Testis (tissue), 2 donors: ENCODE measurements at regions not wholly inside any gene's neighbourhood (a gene's known extent, or its start where the extent isn't known, plus 50 kb on each side); places are given as distances from the start of the nearest gene placed in this dataset.

Source experiments
- DNase-seq: peaks from one replicate; pipeline ENCODE4 v3.0.0-alpha.2; 2019
- H3K27ac ChIP-seq, 2 donors: fragments of 200-600 bp; sonication (generic); one replicate each; pipeline ENCODE4 v1.5.1; 2019
- H3K27me3 ChIP-seq: fragments of 200-600 bp; sonication (generic); one replicate; pipeline ENCODE4 v1.5.1; 2019
- H3K36me3 ChIP-seq: fragments of 200-600 bp; sonication (generic); one replicate; pipeline ENCODE4 v1.5.1; 2017; ENCODE audit warnings: low read depth; ENCODE audit errors: missing control alignments
- H3K4me1 ChIP-seq: fragments of 200-600 bp; sonication (generic); one replicate; pipeline ENCODE4 v1.5.1; 2019
- H3K4me3 ChIP-seq, 2 donors: fragments of 200-600 bp; sonication (generic); one replicate each; pipeline ENCODE4 v1.5.1; 2017 to 2019
- H3K9me3 ChIP-seq: fragments of 200-600 bp; sonication (generic); one replicate; pipeline ENCODE4 v1.5.1; 2017
- POLR2A ChIP-seq: fragments of 450-650 bp; IDR thresholded peaks from one replicate; pipeline ENCODE4 v1.6.1; 2017; ENCODE audit warnings: antibody characterized with exemption, mild to moderate bottlenecking, moderate library complexity
- WGBS, 2 donors: methylation state at CpG; one replicate each; pipeline ENCODE4 v1.1.5; 2018; 5-methylcytosine and 5-hydroxymethylcytosine counted together
- intact Hi-C: fragments of 100-400 bp; cut with DNase I; formaldehyde crosslinking; loops from one replicate; pipeline ENCODE4 v1.15.1; 2023; ENCODE audit warnings: low total_unique reads
- TF ChIP-seq, protein P1 (sequence below), 3 experiments: fragments of 450-650 bp in 2 of 3; fragments of 200-600 bp in 1 of 3; sonication (generic) in 1 of 3; IDR thresholded peaks; one replicate each; pipeline ENCODE4 v1.5.1; 2016 to 2019; ENCODE audit warnings: antibody characterized with exemption in 3 of 3, mild to moderate bottlenecking in 2 of 3, moderate library complexity in 1 of 3

DNA sequence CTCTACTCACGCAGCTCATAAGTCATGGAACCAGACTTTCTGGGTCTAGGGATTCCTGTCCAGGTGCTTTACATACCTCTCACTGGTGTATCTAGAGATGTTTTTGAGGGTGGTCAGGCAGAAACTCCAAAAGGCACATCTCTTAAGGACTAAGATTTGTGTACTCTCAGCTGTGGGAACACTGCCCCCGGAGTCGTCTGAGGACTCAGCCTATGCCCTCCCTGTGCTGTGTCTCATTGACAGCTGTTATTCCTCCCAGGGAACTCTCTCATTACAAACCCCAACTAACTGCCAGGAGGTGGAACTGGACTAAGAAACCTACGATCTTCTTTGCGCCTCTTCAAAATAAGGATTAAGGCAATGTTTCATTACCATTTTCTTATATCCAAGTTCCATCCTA is 293.9 kb upstream of the DLGAP1 start:
- Histone ChIP-seq H3K9me3 (no peaks in the 10 kb centered on the region), H3K27ac (no peak overlapping the region), H3K27me3 (no peaks in the 10 kb centered on the region), H3K4me3 (no peak overlapping the region), H3K36me3 (no peaks in the 10 kb centered on the region), H3K4me1 (no peaks in the 10 kb centered on the region)
- intact Hi-C loops = no loop called here
- TF ChIP-seq, protein P1, sequence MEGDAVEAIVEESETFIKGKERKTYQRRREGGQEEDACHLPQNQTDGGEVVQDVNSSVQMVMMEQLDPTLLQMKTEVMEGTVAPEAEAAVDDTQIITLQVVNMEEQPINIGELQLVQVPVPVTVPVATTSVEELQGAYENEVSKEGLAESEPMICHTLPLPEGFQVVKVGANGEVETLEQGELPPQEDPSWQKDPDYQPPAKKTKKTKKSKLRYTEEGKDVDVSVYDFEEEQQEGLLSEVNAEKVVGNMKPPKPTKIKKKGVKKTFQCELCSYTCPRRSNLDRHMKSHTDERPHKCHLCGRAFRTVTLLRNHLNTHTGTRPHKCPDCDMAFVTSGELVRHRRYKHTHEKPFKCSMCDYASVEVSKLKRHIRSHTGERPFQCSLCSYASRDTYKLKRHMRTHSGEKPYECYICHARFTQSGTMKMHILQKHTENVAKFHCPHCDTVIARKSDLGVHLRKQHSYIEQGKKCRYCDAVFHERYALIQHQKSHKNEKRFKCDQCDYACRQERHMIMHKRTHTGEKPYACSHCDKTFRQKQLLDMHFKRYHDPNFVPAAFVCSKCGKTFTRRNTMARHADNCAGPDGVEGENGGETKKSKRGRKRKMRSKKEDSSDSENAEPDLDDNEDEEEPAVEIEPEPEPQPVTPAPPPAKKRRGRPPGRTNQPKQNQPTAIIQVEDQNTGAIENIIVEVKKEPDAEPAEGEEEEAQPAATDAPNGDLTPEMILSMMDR (IDR thresholded peaks at IDR 0.05) = no peak
- no peak for TF ChIP-seq POLR2A
- DNase-seq = no peak
- WGBS, 2 donors = 61 to 85% methylated on average over 5 of the region's 5 CpGs

DNA sequence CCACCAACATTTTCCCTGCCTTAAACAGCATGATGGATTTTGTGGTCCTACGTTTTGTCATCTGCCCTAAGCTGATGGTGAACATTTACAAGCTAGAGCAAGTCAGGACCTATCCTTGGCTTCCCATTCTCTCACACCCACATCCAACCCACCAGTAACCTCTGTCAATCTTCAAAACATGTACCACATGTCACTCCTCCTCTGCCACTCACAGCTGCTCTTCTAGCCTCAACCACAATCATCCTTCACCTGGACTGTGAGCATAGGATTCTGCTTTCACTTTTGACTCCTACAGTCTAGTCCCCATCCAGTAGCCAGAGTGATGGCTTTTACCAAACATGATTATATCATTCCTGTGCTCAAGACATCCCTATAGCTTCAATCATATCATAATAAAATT is 279.8 kb upstream of the DLGAP1 start:
- Histone ChIP-seq H3K9me3 (no peaks in the 10 kb centered on the region), H3K27ac (no peak overlapping the region), H3K4me1 (no peaks in the 10 kb centered on the region), H3K36me3 (no peaks in the 10 kb centered on the region), H3K27me3 (no peaks in the 10 kb centered on the region), H3K4me3 (no peak overlapping the region)
- WGBS, 2 donors = 76 to 93% methylated on average over 1 of the region's 1 CpG
- no peak for DNase-seq
- no peak for TF ChIP-seq POLR2A
- TF ChIP-seq, protein P1 (IDR thresholded peaks at IDR 0.05) = no peak
- intact Hi-C loops = no loop called here

DNA sequence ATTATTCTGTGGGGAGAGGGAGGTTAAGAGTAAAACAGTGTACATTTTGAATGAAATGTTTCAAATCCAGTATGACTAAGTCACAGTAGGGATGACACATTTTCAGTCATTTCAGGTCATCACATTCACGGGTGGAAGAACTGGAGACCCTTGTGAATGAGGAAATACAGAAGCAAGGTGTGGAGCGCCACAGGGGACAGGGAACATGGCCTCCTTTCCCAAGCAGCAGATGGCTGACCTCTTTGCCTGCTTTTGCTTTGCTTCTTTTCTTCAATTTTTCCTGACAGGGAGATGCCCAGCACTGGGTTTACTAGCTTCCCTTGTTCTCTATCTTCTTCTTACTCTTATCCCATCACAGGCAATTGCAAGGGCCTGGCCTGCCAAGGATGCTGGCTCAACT is 278.9 kb upstream of the DLGAP1 start:
- H3K4me1 ChIP-seq = no peaks in the 10 kb centered on the region
- H3K27me3 ChIP-seq = no peaks in the 10 kb centered on the region
- no peak for TF ChIP-seq POLR2A
- TF ChIP-seq, protein P1 (IDR thresholded peaks at IDR 0.05) = no peak
- no peak overlapping the region for H3K4me3 ChIP-seq
- no peaks in the 10 kb centered on the region for H3K9me3 ChIP-seq
- no peaks in the 10 kb centered on the region for H3K36me3 ChIP-seq
- DNase-seq = no peak
- 68 to 69% methylated on average over 2 of the region's 2 CpGs for WGBS, 2 donors
- H3K27ac ChIP-seq = no peak overlapping the region
- intact Hi-C loops = no loop called here

DNA sequence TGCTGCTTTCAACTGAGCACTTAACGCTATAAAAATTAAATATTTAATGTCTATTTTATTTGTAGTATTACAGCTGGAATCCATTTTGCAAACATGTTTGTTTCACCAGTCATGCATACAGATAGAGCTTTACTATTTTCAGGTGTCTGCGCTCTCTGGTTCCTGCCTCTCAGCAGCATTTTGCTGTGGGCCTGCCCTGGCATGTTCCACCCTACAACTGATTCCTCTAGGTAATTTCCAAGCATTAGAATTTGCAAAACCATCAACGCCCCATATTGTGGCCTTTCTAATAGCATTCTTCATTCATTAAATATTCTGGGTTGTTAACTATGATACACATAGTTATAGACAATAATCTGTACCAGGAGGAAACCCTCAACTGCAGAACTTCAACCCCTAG is 266.4 kb upstream of the DLGAP1 start:
- Histone ChIP-seq H3K36me3 (no peaks in the 10 kb centered on the region), H3K4me3 (no peak overlapping the region), H3K9me3 (no peaks in the 10 kb centered on the region), H3K27ac (no peak overlapping the region), H3K4me1 (no peaks in the 10 kb centered on the region), H3K27me3 (no peaks in the 10 kb centered on the region)
- intact Hi-C loops = no loop called here
- TF ChIP-seq, protein P1 (IDR thresholded peaks at IDR 0.05) = no peak
- TF ChIP-seq POLR2A = no peak
- no peak for DNase-seq
- 91 to 92% methylated on average over 3 of the region's 3 CpGs for WGBS, 2 donors

DNA sequence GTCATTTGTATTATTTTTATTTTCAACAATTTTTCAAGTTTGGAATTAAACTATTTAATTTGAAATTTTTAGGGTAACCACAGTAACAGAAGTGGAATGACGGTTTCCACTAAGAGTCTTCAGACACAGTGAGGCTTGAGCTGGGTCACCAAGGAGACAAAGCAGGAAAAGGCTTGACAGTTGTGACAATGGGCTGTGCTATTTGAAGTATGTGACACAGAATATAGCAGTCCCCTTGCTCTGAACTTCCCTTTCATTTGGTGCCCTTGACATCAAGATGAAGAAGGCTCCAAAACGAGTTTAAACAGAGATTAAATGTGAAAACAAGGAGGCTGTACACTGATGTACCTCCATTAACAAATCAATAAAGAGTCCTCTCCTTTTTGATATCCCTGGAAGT is 265.4 kb upstream of the DLGAP1 start:
- Histone ChIP-seq H3K4me1 (no peaks in the 10 kb centered on the region), H3K36me3 (no peaks in the 10 kb centered on the region), H3K4me3 (no peak overlapping the region), H3K9me3 (no peaks in the 10 kb centered on the region), H3K27ac (no peak overlapping the region), H3K27me3 (no peaks in the 10 kb centered on the region)
- DNase-seq = no peak
- WGBS, 2 donors = 67 to 69% methylated on average over 2 of the region's 2 CpGs
- intact Hi-C loops = no loop called here
- no peak for TF ChIP-seq POLR2A
- TF ChIP-seq, protein P1 (IDR thresholded peaks at IDR 0.05) = no peak
